ENCODE measurements at regions not wholly inside any gene's neighbourhood (a gene's known extent, or its start where the extent isn't known, plus 50 kb on each side); places are given as distances from the start of the nearest gene placed in this dataset.
"Not testable (repeated sequence)": the region's sequence is repeated elsewhere in the genome, so short reads cannot be mapped to it uniquely, and the experiment has no call there.

DNA sequence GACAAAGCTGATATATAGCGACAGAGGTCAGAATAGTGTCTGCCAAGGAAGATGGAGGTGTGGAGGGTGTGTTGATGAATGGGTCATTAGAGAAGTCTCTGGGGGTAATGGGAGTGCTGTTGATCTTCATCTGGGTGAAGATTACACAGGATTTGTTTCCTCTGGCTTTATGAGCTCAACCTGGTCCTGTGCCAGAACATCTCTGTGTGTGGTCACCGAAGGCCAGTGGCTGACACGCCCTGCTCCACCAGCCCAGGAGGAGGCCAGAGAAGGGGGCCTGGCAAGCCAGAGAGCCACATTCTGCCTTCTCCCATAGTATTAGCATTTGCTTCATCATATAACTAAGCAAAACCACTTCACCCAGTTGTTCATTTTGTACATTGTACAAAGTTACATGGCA, 121.1 kb downstream of the ZNF621 start:
- no peak for DNase-seq (ENCODE audit: low read depth in 2 of 2)

DNA sequence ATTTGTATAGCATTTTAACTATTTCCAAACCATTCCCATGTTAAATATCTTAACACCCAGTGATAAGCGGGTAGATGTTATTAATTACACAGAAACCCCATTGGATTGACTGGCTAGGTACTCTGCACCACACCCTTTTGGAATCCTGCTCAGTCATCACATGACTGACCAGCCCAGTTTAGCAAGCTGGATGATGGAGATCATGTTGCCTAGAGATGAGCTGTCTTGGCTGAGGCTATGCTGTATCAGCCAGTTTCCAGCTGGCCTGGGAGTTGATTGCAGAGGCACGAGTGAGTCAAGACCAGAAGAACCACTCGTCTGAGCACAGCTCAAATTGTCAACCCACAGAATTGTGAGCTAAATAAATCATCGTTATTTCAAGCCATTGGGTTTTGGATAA, 124.6 kb downstream of the ZNF621 start:
- DNase-seq (ENCODE audit: low read depth in 2 of 2), result no peak

DNA sequence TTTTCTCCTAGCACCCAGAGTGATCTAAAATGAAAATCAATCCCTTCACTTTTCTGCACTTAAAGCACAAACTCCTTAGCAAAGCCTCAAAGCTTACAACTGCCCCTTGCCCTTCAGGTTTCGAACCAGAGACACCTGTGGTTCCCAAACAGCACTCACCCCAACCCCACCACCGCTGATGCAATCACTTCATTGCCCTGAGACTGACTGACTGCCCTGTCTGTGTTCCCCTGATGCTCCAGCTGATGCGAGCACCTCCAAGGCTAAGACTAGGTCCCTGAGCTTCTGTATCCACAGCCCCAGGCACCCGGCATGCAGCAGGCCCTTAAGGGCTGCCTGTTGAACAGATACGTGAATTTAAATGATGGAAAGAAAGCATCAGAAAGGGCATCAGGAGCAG, 127.3 kb downstream of the ZNF621 start:
- DNase-seq (ENCODE audit: low read depth in 2 of 2), result no peak

DNA sequence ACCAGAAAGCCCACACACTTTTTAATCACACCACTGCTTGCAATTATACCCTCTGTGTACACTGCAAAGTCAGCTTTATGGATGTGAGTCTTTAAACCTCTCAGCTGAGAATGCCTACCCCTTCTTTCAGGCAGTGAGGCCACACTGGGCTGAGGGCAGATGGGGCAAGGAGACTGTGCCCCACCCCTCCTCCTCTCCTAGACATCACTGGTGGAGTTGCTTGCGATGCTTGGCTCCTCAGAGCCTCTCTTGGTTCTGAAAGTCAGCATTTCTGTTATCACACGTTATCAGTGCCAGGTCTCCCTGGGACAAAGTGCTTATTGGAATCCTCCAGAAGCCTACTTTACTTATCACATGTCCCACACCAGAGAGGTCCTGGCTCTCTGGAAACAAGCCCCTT, 128.2 kb downstream of the ZNF621 start:
- DNase-seq (ENCODE audit: low read depth in 2 of 2), result no peak

DNA sequence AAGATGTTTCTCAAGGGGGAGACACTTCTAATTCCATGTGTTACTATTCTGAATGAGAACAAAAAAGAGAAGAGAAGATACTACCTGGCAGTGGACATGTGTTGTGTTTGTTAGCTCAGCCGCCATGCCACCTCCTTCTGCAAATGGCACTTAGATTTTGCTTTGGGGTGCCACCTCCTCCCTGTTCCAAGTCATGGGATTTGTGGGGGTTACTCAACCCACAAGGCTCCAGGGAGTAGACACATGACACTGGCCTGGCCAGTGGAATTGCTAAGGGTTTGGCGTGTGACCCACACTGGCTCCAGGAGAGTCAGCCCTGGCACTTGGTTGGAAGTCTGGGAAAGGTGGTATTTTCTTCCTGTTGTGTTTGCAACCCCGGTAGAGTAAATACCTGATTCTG, 129.1 kb downstream of the ZNF621 start:
- DNase-seq (ENCODE audit: low read depth in 2 of 2), result no peak

DNA sequence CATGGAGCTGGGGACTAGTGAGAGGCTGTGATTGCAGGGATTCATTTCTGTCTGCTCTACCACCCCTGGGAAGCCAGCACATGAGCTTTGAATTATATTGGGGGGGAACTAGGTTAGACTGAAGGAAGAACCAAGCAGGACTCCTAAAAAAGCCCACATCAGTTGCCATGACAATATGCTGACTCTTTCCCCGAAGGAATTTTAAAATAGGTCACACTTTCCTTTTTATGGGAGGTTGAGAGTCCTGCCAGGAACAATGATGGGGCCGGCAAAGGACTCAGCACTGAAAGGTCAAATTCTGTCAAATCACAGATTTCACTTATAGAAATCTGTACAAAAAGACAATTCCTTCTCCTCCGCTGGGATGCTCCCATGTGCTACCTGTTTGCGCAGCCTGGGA, 130.8 kb downstream of the ZNF621 start:
- no peak for DNase-seq (ENCODE audit: low read depth in 2 of 2)

DNA sequence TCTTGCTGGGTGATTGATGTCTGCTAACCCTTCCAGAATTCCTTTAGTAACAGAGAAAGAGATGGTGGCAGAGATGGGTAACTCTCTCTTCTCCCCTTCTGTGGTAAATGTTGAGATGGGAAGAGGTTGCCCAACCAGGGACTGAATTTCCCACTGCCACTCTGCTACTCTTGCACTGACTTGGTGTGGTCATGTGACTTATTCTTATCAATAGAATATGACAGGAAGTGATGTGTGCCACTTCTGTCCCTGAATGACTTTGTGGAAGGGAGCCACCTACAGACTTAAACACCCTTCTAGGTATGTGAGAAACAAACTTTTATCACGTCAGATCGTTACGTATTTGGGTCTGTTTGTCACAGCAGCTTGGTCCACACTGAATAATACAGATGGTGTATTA, 132.9 kb downstream of the ZNF621 start:
- no peak for DNase-seq (ENCODE audit: low read depth in 2 of 2)

DNA sequence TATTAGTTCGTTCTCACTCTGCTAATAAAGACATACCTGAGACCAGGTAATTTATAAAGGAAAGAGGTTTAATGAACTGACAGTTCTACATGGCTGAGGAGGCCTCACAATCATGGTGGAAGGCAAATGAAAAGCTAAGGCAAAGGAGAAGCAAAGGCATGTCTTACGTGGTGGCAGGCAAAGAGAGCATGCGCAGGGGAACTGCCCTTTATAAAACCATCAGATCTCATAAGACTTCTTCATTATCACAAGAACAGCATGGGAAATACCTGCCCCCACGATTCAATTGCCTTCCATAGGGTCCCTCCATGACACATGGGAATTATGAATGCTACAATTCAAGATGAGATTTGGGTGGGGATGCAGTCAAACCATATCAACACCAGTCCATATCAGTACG, 133.5 kb downstream of the ZNF621 start:
- DNase-seq (ENCODE audit: low read depth in 2 of 2), result no peak

DNA sequence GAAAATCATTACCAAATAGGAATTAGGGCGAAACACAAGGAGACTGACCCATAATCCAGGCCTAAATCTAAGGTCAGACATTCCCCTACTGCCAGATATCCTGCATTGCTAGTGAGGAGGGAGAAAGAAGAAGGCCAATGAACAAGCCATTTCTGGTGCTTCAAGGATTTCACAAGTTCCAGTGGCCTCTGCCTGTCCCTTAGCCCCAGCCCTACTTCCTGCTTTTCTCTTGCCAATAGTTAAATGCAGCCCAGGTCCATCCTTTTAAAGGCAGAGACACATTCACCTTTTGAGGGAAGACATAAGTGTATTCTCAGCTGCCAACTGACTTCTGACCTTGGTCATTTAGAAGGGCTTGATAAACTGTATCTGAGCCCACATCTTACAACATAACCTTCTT, 135.8 kb downstream of the ZNF621 start:
- no peak for DNase-seq (ENCODE audit: low read depth in 2 of 2)

DNA sequence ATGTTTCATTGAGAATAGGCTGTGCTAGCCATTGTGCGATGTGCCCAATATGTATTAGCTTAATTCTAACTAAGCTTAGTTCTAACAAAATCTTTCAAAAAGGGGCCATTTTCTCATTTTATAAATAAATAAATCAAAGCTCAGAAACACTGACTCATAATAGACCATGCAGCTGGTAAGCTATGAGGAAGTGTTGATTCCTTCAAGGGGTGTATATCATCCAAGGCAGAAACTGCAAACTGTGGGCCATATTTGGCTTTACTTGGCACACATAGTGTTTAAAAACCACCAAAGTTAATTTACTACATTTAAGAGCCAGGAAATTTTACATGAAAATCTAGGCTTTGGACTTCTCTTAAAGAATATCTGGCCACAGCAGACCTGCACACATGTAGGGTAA, 136.5 kb downstream of the ZNF621 start:
- no peak for DNase-seq (ENCODE audit: low read depth in 2 of 2)

DNA sequence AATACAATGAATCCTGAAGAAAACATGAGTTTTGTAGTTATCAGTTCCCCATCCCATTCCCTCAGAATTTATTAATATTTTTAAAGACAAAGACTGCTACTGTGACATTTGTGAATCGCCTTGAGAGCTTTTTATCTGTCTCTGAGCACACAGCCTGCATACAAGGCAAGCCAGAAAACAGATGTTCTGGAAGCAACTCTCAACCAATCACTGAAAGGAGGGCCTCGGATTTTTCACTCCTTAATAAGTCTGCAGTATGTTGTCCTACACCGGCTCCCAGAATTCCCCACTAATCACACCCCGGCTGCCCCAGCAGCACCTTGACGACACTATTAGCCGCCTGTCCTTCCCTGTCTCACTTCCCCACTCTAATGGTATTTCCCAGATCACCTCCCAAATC, 138.5 kb downstream of the ZNF621 start:
- DNase-seq (ENCODE audit: low read depth in 2 of 2), result no peak

DNA sequence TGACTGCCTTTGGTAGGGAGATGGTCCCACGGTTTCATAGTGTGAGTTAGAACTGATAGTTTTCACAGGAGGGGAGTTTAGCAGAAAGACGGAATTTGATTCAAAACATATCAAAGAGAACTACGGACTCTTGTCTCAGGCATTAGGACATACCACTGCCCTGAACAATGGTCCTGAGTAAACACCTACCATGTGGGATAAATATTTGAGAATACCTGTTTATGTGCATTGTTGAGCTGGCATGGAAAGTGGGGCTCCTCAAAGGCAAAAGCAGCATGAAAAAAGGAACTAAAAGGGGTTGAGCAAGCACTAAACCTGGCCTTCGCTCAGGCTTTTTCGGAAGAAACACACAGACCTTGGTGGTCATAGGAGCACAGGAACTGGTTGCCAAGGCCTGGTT, 144.4 kb downstream of the ZNF621 start:
- DNase-seq (ENCODE audit: low read depth in 2 of 2), result no peak

DNA sequence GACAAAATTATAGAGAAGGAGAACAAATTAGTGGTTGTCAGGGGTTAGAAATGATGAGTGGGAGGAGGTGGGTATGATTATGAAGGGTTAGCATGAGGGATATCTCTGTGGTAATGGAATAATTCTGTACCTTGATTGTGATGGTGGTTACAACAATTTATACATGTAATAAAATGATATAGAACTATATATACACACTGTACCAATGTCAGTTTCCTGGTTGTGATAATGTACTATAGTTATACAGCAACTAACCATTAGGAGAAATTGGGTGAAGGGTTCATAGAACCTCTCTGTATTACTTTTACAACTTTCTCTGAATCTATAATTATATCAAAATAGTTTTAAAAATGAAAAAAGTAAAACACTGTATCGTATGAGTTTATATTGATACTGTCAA, 148.1 kb downstream of the ZNF621 start:
- no peak for DNase-seq (ENCODE audit: low read depth in 2 of 2)

DNA sequence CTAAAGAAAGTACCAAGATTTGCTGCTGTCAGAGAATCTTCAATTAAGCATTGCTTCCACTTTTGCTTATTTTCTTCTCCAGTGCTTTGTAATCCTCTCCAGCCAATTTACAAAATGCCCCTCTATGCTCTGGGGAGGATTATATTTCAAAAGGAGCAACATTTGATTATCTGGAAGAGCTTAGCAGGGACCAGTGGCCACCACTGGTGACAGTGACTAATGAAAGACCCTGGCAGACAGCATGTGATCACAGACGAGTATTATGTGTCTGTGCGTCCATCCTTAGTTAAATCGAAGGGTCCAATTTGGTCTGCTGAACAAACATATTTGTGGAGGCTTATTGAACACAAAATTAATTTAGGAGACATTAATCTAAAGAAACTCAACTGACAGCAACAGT, 152.6 kb downstream of the ZNF621 start:
- DNase-seq (ENCODE audit: low read depth in 2 of 2), result no peak

DNA sequence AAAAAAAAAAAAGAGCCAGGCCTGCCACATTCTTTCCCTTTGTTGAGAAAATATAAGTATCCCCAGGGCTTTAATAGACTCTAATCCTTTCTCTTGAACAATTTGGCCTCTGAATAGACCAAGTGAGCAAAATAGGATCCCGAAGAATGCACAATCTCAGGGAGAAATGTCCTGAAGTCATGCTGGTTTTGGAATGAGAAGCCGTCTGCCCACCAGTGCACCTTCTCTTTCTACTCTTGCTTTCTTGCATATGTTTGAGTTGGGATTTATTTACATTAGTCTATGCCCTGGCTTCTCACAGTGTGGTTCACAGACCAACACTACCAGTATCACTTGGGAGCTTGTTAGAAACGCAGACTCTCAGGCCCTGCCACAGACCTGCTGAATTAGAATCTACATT, 153.0 kb downstream of the ZNF621 start:
- DNase-seq (ENCODE audit: low read depth in 2 of 2), result no peak

DNA sequence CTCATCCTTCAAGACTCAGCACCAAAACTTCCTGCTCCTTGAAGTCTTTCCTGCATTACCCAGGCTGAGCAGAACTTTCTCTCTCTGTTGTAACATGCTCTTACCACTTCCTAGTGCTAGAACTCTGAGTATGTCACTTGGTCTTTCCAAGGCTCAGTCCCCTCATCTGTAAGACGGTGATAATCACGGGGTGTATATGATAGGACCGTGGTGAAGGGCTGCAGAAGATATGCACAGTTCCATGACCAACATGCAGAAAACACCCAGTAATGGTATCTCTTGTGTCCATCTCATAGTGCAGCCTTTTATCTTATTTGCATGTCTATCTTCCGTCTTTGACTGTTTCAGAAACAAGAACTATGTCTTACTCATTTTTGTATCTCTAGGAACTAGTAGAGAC, 154.5 kb downstream of the ZNF621 start:
- no peak for DNase-seq (ENCODE audit: low read depth in 2 of 2)

DNA sequence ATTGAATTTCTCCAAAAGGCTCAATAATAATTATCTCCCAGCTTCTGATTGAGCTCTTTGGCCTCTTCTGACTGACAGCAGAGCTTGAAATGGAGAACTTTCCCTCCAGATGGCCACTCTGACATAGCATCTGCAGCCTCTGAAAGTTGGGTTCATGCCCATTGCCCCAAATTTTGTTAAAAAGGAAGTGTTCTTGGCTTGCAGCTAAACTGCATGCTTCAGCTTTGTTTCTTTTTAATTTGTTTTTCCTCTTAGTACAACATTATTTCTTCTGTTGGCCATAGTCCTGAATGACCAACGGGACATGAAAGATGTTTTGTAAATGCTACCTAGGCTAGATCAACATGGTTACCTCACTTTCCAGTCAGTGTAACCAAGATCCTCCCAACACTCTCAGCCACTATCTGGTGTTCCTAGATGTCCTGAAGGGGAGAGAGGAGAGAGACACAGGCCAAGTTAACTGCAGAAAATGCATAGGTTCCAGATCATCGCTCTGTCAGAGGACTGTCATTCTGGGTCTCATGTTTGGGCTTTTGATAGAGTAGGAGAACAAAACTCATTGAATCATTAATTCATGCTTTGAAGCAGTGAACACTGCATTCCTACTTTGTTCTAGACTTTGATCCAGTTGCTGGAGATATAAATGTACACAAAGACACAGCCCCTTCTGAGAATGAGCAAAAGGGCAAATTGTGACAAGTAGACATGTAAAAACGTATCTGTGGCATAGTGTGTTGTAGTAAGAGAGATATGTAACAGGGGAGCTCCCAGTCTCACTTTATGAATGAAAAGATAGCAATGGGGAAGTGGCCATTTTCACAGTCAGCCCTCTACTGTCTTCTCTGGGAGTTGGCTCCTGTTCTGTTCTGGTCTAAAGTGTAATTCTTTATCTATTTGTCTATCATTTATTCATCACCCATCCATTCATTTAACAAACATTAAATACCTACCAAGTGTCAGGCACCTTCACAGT, 156.2 kb downstream of the ZNF621 start:
- DNase-seq (ENCODE audit: low read depth in 2 of 2), result no peak

DNA sequence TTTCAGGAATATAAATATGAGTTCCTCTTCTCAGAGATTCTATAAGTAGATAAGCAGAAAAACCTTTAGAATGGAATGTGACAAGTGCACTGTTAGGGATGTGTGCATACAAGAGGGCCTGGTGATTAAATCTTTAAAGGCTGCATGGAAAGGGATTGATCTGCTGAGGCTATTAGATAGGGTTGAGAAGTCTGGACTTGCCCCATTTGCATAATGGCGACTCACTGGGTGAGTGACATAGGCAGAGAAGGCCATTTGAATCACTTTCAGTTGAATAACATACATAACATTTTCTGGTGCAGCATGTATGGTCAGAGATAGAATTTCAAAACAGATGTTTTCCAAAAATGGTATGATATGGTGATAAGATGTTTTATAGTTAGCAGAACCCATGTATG, 156.9 kb downstream of the ZNF621 start:
- no peak for DNase-seq (ENCODE audit: low read depth in 2 of 2)

DNA sequence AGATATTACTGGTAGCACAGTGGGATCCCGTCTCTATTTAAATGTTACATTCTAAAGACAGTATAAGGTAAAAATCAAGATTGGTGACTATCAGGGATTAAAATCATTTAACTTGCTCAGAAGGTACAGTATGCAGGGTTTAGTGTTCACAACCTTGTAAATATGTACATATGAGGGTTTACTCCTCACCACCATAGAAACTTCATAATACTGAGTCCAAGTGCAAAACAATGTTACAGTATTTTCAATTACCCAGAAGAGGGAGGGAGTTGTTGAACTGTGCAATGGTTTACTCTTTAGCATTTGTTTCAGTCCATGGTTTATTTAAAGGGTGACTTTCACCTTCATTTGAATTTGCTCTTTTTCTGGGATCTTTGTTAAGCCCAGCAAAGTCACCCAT, 165.1 kb downstream of the ZNF621 start:
- no peak for DNase-seq (ENCODE audit: low read depth in 2 of 2)

DNA sequence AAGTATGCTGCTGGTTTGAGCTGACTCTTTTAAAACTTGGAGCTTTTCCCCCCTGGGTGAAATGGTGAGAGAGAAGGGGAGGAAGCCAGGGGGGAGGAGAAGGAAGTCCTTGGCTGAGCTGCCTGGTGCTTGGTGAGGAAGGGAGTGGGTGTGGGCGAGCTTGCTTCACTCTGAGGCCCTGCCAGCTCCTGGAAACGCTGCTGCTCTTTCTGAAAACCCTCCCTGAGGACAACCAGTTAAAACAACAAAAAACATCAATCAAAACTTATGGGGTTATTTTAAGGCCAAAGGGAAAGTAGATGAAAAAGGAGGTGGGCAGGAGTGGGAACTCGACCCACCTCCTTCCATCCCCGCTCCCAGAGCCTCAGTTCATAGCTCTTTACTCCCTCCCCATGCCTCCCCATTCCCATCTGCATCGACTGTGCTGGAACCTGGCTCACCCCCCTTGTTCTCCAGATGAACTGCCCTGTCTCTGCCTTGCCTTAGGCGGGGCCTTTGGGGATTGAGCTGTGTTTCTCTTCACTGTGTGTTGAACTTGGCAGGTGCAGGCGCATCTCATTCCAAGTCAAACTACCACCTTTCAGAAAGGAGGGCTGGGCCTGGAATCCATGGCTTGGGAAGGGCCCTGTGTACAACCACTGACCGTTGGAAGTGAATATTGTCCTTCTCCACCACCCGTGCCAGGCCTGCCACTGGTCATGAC, 166.1 kb downstream of the ZNF621 start:
- no peak for DNase-seq (ENCODE audit: low read depth in 2 of 2)

DNA sequence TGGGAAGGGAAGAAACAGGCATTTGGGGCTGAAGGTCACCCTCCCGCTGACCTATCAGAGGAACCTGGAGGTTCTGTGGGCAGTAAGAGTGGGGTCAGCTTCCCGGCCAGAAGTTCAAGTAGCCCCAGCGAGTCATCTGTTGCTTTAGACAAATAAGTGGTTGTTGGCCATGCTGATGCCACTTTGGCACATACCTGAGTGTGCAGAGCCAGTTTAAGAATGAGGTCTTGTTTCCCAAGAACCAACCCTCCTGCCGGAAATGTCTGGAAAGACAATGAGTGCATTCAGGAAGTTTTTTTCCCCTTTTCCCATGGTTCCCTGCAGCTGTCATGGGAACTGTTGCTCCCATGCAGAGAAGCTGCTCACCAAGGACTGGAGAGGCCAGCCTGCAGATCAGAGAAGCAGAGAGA, 166.7 kb downstream of the ZNF621 start:
- DNase-seq (ENCODE audit: low read depth in 2 of 2), result no peak

DNA sequence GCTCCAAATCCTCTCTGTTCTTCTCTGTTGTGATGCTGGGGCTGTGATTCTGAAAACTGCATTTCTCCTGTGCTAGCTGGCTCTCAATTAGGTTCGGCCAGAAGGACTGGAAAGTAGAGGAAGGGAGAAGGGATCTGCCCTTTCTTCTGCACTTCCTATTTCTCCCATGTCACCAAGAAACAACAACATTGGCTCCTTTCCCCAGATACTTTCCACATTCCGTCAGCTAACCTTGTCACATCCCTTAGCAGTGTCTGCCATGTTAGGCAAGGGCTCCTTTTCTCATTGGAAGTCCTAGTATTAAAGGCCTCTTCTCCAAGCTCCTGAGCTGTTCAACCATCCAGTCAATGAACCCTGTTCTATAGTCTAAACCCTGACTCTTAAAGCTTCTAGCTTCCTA, 171.1 kb downstream of the ZNF621 start:
- no peak for DNase-seq (ENCODE audit: low read depth in 2 of 2)

DNA sequence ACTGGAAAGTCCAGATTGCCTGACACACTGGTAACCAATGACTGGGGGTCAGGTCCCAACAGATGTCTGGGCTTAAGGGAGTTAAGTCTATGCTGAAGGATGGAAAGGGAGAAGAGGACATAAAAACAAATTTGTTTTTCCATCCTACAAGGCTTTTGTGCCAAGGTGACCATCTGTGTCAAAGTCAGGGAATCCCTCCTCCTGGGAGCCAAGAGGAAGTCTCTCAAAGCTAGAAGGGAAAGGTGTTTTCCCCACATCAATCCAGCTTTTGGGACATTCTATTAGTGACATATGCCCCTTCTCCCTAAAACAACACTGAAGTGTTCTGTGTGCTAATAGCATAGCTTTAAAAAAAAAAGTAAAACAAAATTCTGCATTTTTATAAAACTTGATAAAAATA, 173.9 kb downstream of the ZNF621 start:
- DNase-seq (ENCODE audit: low read depth in 2 of 2), result not testable (repeated sequence)

Data from stimulated activated CD8-positive, alpha-beta memory T cell treated with anti-CD3 and anti-CD28 coated beads, Interleukin-2, amount 100 ng/mL, for 1 hour (primary cell).